GM06990 (cell line): ENCODE measurements at regions not wholly inside any gene's neighbourhood (a gene's known extent, or its start where the extent isn't known, plus 50 kb on each side); places are given as distances from the start of the nearest gene placed in this dataset.

ENCODE experiments used
- DNase-seq: peaks from one replicate; pipeline ENCODE4 v3.0.0-alpha.2; 2011; ENCODE audit not compliant: insufficient read length; ENCODE audit errors: extremely low read depth
- H3K27me3 ChIP-seq: replicated peaks from 2 replicates; pipeline ENCODE4 v1.6.0; 2011; ENCODE audit warnings: low read length; ENCODE audit not compliant: control insufficient read depth, insufficient read depth
- H3K36me3 ChIP-seq: 2 replicates; pipeline ENCODE4 v1.5.1; 2011; ENCODE audit warnings: low read length; ENCODE audit not compliant: control insufficient read depth, insufficient read depth
- H3K4me3 ChIP-seq: replicated peaks from 2 replicates; pipeline ENCODE4 v1.5.1; 2011; ENCODE audit warnings: low read depth, mild to moderate bottlenecking, control low read depth, low read length
- CTCF ChIP-seq: IDR thresholded peaks from 2 replicates; pipeline ENCODE4 v1.5.1; 2011; ENCODE audit warnings: low read length, control low read depth, mild to moderate bottlenecking, inconsistent platforms; ENCODE audit not compliant: insufficient read depth, poor library complexity, severe bottlenecking

GRCh38 chr5:67610186-67610912 is 413.8 kb upstream of the CD180 start:
- Histone ChIP-seq H3K4me3 (no peak overlapping the region), H3K27me3 (no peaks in the 10 kb centered on the region), H3K36me3 (no peaks in the 10 kb centered on the region)
- TF ChIP-seq CTCF = no peak
- DNase-seq = no peak

- no peak for TF ChIP-seq CTCF
- no peaks in the 10 kb centered on the region for H3K27me3 ChIP-seq
- DNase-seq = no peak
- H3K4me3 ChIP-seq = no peak overlapping the region
- no peaks in the 10 kb centered on the region for H3K36me3 ChIP-seq
These were observed 411.4 kb upstream of the CD180 start for GRCh38 chr5:67607958-67608357.

- no peaks in the 10 kb centered on the region for H3K36me3 ChIP-seq
- no peak for TF ChIP-seq CTCF
- DNase-seq = no peak
These were observed 410.0 kb upstream of the CD180 start for GRCh38 chr5:67606586-67606947.

GRCh38 chr5:67605730-67606585 is 409.4 kb upstream of the CD180 start:
- DNase-seq = no peak
- Histone ChIP-seq H3K4me3 (no peak overlapping the region), H3K27me3 (no peaks in the 10 kb centered on the region), H3K36me3 (no peaks in the 10 kb centered on the region)
- TF ChIP-seq CTCF = no peak

More at GRCh38 chr5:67606586-67606947, 410.0 kb upstream of the CD180 start:
- no peak overlapping the region for H3K4me3 ChIP-seq
- H3K27me3 ChIP-seq = no peaks in the 10 kb centered on the region

GRCh38 chr5:67591491-67591890 is 394.9 kb upstream of the CD180 start:
- H3K27me3 ChIP-seq = no peaks in the 10 kb centered on the region
- DNase-seq = no peak
- TF ChIP-seq CTCF = no peak

More at GRCh38 chr5:67591491-67591890, 394.9 kb upstream of the CD180 start:
- Histone ChIP-seq H3K4me3 (no peak overlapping the region), H3K36me3 (no peaks in the 10 kb centered on the region)
